ENCODE measurements at regions not wholly inside any gene's neighbourhood (a gene's known extent, or its start where the extent isn't known, plus 50 kb on each side); places are given as distances from the start of the nearest gene placed in this dataset.

- no peaks in the 10 kb centered on the region for H3K9me3 Mint-ChIP-seq
- intact Hi-C loops (cut with micrococcal nuclease), result no loop called here
- H3K36me3 Mint-ChIP-seq (ENCODE audit: low read depth), result no peaks in the 10 kb centered on the region
- no peak overlapping the region for H3K27ac Mint-ChIP-seq
- peaks cover 6% of the 10 kb centered on the region for H3K4me1 Mint-ChIP-seq (ENCODE audit: low read depth)
- DNase-seq (ENCODE audit: low spot score), result no peak
- H3K27me3 Mint-ChIP-seq (ENCODE audit: insufficient read depth), result peaks cover 2% of the 10 kb centered on the region
- H3K4me3 Mint-ChIP-seq, result no peak overlapping the region
Observed at GRCh38 chr3:72673011-72673771, 175.1 kb downstream of the SHQ1 start.

GRCh38 chr3:72669224-72669623 is 179.0 kb downstream of the SHQ1 start:
- Mint-ChIP-seq H3K36me3 (ENCODE audit: low read depth) (no peaks in the 10 kb centered on the region), H3K9me3 (no peaks in the 10 kb centered on the region), H3K4me3 (no peak overlapping the region), H3K27me3 (ENCODE audit: insufficient read depth) (peaks cover 2% of the 10 kb centered on the region), H3K4me1 (ENCODE audit: low read depth) (peaks cover 5% of the 10 kb centered on the region), H3K27ac (no peak overlapping the region)
- DNase-seq (ENCODE audit: low spot score), result no peak
- intact Hi-C loops (cut with micrococcal nuclease), result no loop called here

GRCh38 chr3:72666447-72666755 is 181.8 kb downstream of the SHQ1 start:
- Mint-ChIP-seq H3K4me3 (no peak overlapping the region), H3K9me3 (no peaks in the 10 kb centered on the region), H3K27me3 (ENCODE audit: insufficient read depth) (peaks cover 2% of the 10 kb centered on the region), H3K4me1 (ENCODE audit: low read depth) (peaks cover 5% of the 10 kb centered on the region), H3K36me3 (ENCODE audit: low read depth) (no peaks in the 10 kb centered on the region), H3K27ac (no peak overlapping the region)
- intact Hi-C loops (cut with micrococcal nuclease), result loop anchor here (1.0 to 2.0 kb wide), 2 partner anchors 156 to 420 kb away; no protein-coding TSS in a partner anchor
- DNase-seq (ENCODE audit: low spot score), result no peak

GRCh38 chr3:72665701-72666446 is 182.4 kb downstream of the SHQ1 start:
- Mint-ChIP-seq H3K9me3 (no peaks in the 10 kb centered on the region), H3K27me3 (ENCODE audit: insufficient read depth) (peaks cover 2% of the 10 kb centered on the region), H3K27ac (no peak overlapping the region), H3K36me3 (ENCODE audit: low read depth) (no peaks in the 10 kb centered on the region), H3K4me3 (no peak overlapping the region), H3K4me1 (ENCODE audit: low read depth) (peaks cover 5% of the 10 kb centered on the region)
- peak; percentile 18 for DNase-seq (ENCODE audit: low spot score)
- intact Hi-C loops (cut with micrococcal nuclease), result loop anchor here (1.0 to 2.0 kb wide), 2 partner anchors 156 to 421 kb away; no protein-coding TSS in a partner anchor

- Mint-ChIP-seq H3K9me3 (no peaks in the 10 kb centered on the region), H3K27me3 (ENCODE audit: insufficient read depth) (no peaks in the 10 kb centered on the region), H3K4me1 (ENCODE audit: low read depth) (peaks cover 5% of the 10 kb centered on the region), H3K4me3 (no peak overlapping the region), H3K36me3 (ENCODE audit: low read depth) (no peaks in the 10 kb centered on the region), H3K27ac (no peak overlapping the region)
- intact Hi-C loops (cut with micrococcal nuclease), result no loop called here
- DNase-seq (ENCODE audit: low spot score), result no peak
Observed at GRCh38 chr3:72665103-72665502, 183.1 kb downstream of the SHQ1 start.

GRCh38 chr3:72664184-72664975 is 183.9 kb downstream of the SHQ1 start:
- Mint-ChIP-seq H3K4me3 (no peak overlapping the region), H3K36me3 (ENCODE audit: low read depth) (peaks cover 1% of the 10 kb centered on the region), H3K9me3 (no peaks in the 10 kb centered on the region), H3K27ac (no peak overlapping the region), H3K27me3 (ENCODE audit: insufficient read depth) (no peaks in the 10 kb centered on the region), H3K4me1 (ENCODE audit: low read depth) (peaks cover 7% of the 10 kb centered on the region)
- DNase-seq (ENCODE audit: low spot score), result no peak
- intact Hi-C loops (cut with micrococcal nuclease), result no loop called here

GRCh38 chr3:72663429-72663828 is 184.8 kb downstream of the SHQ1 start:
- DNase-seq (ENCODE audit: low spot score), result no peak
- H3K4me3 Mint-ChIP-seq, result no peak overlapping the region
- intact Hi-C loops (cut with micrococcal nuclease), result no loop called here
- peaks cover 1% of the 10 kb centered on the region for H3K36me3 Mint-ChIP-seq (ENCODE audit: low read depth)
- no peak overlapping the region for H3K27ac Mint-ChIP-seq
- no peaks in the 10 kb centered on the region for H3K27me3 Mint-ChIP-seq (ENCODE audit: insufficient read depth)
- peaks cover 5% of the 10 kb centered on the region for H3K4me1 Mint-ChIP-seq (ENCODE audit: low read depth)
- no peaks in the 10 kb centered on the region for H3K9me3 Mint-ChIP-seq

- Mint-ChIP-seq H3K36me3 (ENCODE audit: low read depth) (peaks cover 1% of the 10 kb centered on the region), H3K4me1 (ENCODE audit: low read depth) (peaks cover 13% of the 10 kb centered on the region), H3K4me3 (no peak overlapping the region), H3K27me3 (ENCODE audit: insufficient read depth) (no peaks in the 10 kb centered on the region), H3K27ac (no peak overlapping the region), H3K9me3 (no peaks in the 10 kb centered on the region)
- DNase-seq (ENCODE audit: low spot score), result no peak
- intact Hi-C loops (cut with micrococcal nuclease), result no loop called here
Observed at GRCh38 chr3:72661115-72661457, 187.2 kb downstream of the SHQ1 start.

GRCh38 chr3:72660270-72661114 is 187.8 kb downstream of the SHQ1 start:
- Mint-ChIP-seq H3K9me3 (no peaks in the 10 kb centered on the region), H3K4me3 (no peak overlapping the region), H3K27ac (no peak overlapping the region), H3K27me3 (ENCODE audit: insufficient read depth) (no peaks in the 10 kb centered on the region), H3K4me1 (ENCODE audit: low read depth) (peaks cover 13% of the 10 kb centered on the region), H3K36me3 (ENCODE audit: low read depth) (peaks cover 1% of the 10 kb centered on the region)
- intact Hi-C loops (cut with micrococcal nuclease), result no loop called here
- DNase-seq (ENCODE audit: low spot score), result no peak

- H3K4me1 Mint-ChIP-seq (ENCODE audit: low read depth), result peaks cover 13% of the 10 kb centered on the region
- no peaks in the 10 kb centered on the region for H3K9me3 Mint-ChIP-seq
- peaks cover 1% of the 10 kb centered on the region for H3K36me3 Mint-ChIP-seq (ENCODE audit: low read depth)
- no peak overlapping the region for H3K27ac Mint-ChIP-seq
- H3K27me3 Mint-ChIP-seq (ENCODE audit: insufficient read depth), result peaks cover 3% of the 10 kb centered on the region
- intact Hi-C loops (cut with micrococcal nuclease), result no loop called here
- no peak overlapping the region for H3K4me3 Mint-ChIP-seq
- DNase-seq (ENCODE audit: low spot score), result no peak
Observed at GRCh38 chr3:72659596-72659995, 188.6 kb downstream of the SHQ1 start.

GRCh38 chr3:72659188-72659587 is 189.1 kb downstream of the SHQ1 start:
- Mint-ChIP-seq H3K36me3 (ENCODE audit: low read depth) (peaks cover 1% of the 10 kb centered on the region), H3K27ac (no peak overlapping the region), H3K9me3 (no peaks in the 10 kb centered on the region), H3K4me3 (no peak overlapping the region), H3K27me3 (ENCODE audit: insufficient read depth) (peaks cover 4% of the 10 kb centered on the region), H3K4me1 (ENCODE audit: low read depth) (peaks cover 13% of the 10 kb centered on the region)
- intact Hi-C loops (cut with micrococcal nuclease), result no loop called here
- no peak for DNase-seq (ENCODE audit: low spot score)

GRCh38 chr3:72658466-72659100 is 189.7 kb downstream of the SHQ1 start:
- no peaks in the 10 kb centered on the region for H3K9me3 Mint-ChIP-seq
- no peak overlapping the region for H3K27ac Mint-ChIP-seq
- peaks cover 13% of the 10 kb centered on the region for H3K4me1 Mint-ChIP-seq (ENCODE audit: low read depth)
- no peak for DNase-seq (ENCODE audit: low spot score)
- H3K27me3 Mint-ChIP-seq (ENCODE audit: insufficient read depth), result peaks cover 4% of the 10 kb centered on the region
- H3K4me3 Mint-ChIP-seq, result no peak overlapping the region
- H3K36me3 Mint-ChIP-seq (ENCODE audit: low read depth), result peaks cover 1% of the 10 kb centered on the region
- intact Hi-C loops (cut with micrococcal nuclease), result no loop called here

All from activated T-helper 1 cell treated with anti-CD3 and anti-CD28 coated beads, Interleukin-12 subunit alpha, Interleukin-12 subunit beta, Interleukin-2, Interleukin-4 antibody, amounts not matched to agents 30 ng/mL and 10 ng/mL and 1 ng/mL, durations not matched to agents 14 hours and 24 hours and 36 hours (primary cell).